ENCODE measurements at regions not wholly inside any gene's neighbourhood (a gene's known extent, or its start where the extent isn't known, plus 50 kb on each side); places are given as distances from the start of the nearest gene placed in this dataset.

- no peak for TF ChIP-seq EZH2 (IDR thresholded peaks at IDR 0.05; ENCODE audit: borderline replicate concordance, low read depth, low read length, severe bottlenecking)
- TF ChIP-seq, protein P1, sequence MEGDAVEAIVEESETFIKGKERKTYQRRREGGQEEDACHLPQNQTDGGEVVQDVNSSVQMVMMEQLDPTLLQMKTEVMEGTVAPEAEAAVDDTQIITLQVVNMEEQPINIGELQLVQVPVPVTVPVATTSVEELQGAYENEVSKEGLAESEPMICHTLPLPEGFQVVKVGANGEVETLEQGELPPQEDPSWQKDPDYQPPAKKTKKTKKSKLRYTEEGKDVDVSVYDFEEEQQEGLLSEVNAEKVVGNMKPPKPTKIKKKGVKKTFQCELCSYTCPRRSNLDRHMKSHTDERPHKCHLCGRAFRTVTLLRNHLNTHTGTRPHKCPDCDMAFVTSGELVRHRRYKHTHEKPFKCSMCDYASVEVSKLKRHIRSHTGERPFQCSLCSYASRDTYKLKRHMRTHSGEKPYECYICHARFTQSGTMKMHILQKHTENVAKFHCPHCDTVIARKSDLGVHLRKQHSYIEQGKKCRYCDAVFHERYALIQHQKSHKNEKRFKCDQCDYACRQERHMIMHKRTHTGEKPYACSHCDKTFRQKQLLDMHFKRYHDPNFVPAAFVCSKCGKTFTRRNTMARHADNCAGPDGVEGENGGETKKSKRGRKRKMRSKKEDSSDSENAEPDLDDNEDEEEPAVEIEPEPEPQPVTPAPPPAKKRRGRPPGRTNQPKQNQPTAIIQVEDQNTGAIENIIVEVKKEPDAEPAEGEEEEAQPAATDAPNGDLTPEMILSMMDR (IDR thresholded peaks at IDR 0.05; ENCODE audit: borderline replicate concordance, extremely low read depth, low read length, poor library complexity, severe bottlenecking): no peak
- no peak for ATAC-seq (ENCODE audit: insufficient read depth, low read depth)
Observed at GRCh38 chrY:17235769-17236168, 644.3 kb downstream of the CDY2B start.

GRCh38 chrY:17233435-17234109 is 646.4 kb downstream of the CDY2B start:
- no peak overlapping the region for H3K9ac ChIP-seq (ENCODE audit: low read depth, low read length)
- no peak overlapping the region for H2AFZ ChIP-seq (ENCODE audit: low read depth, low read length)
- H4K20me1 ChIP-seq (ENCODE audit: insufficient read depth, low read length): no peaks in the 10 kb centered on the region
- H3K79me2 ChIP-seq (ENCODE audit: insufficient read depth, low read length): no peaks in the 10 kb centered on the region
- no peak overlapping the region for H3K27ac ChIP-seq (ENCODE audit: low read length)
- no peaks in the 10 kb centered on the region for H3K27me3 ChIP-seq (ENCODE audit: insufficient read depth, low read length, poor library complexity)
- ATAC-seq (ENCODE audit: insufficient read depth, low read depth) (no peak), DNase-seq (no peak)
- H3K4me3 ChIP-seq (ENCODE audit: low read depth in 1 of 2, low read length in 2 of 2): no peak overlapping the region
- TF ChIP-seq EZH2 (IDR thresholded peaks at IDR 0.05; ENCODE audit: borderline replicate concordance, low read depth, low read length, severe bottlenecking): no peak
- TF ChIP-seq, protein P1 (IDR thresholded peaks at IDR 0.05; ENCODE audit: borderline replicate concordance, extremely low read depth, low read length, poor library complexity, severe bottlenecking): no peak
- H3K9me3 ChIP-seq (ENCODE audit: insufficient read depth, low read length, severe bottlenecking): no peaks in the 10 kb centered on the region
- no peaks in the 10 kb centered on the region for H3K4me1 ChIP-seq (ENCODE audit: insufficient read depth, low read length)
- no peak overlapping the region for H3K4me2 ChIP-seq (ENCODE audit: insufficient read depth, low read length)
- H3K36me3 ChIP-seq (ENCODE audit: insufficient read depth, low read length): no peaks in the 10 kb centered on the region

More at GRCh38 chrY:17235769-17236168, 644.3 kb downstream of the CDY2B start:
- Histone ChIP-seq H3K27ac (ENCODE audit: low read length) (no peak overlapping the region), H3K4me2 (ENCODE audit: insufficient read depth, low read length) (no peak overlapping the region), H3K36me3 (ENCODE audit: insufficient read depth, low read length) (no peaks in the 10 kb centered on the region), H3K9ac (ENCODE audit: low read depth, low read length) (no peak overlapping the region), H3K79me2 (ENCODE audit: insufficient read depth, low read length) (no peaks in the 10 kb centered on the region), H4K20me1 (ENCODE audit: insufficient read depth, low read length) (no peaks in the 10 kb centered on the region), H2AFZ (ENCODE audit: low read depth, low read length) (no peak overlapping the region), H3K4me1 (ENCODE audit: insufficient read depth, low read length) (no peaks in the 10 kb centered on the region), H3K9me3 (ENCODE audit: insufficient read depth, low read length, severe bottlenecking) (no peaks in the 10 kb centered on the region), H3K27me3 (ENCODE audit: insufficient read depth, low read length, poor library complexity) (no peaks in the 10 kb centered on the region), H3K4me3 (ENCODE audit: low read depth in 1 of 2, low read length in 2 of 2) (no peak overlapping the region)
- no peak for DNase-seq

GRCh38 chrY:17231994-17232393 is 648.0 kb downstream of the CDY2B start:
- no peaks in the 10 kb centered on the region for H3K36me3 ChIP-seq (ENCODE audit: insufficient read depth, low read length)
- no peak overlapping the region for H3K9ac ChIP-seq (ENCODE audit: low read depth, low read length)
- H3K79me2 ChIP-seq (ENCODE audit: insufficient read depth, low read length): no peaks in the 10 kb centered on the region
- no peaks in the 10 kb centered on the region for H3K4me1 ChIP-seq (ENCODE audit: insufficient read depth, low read length)
- no peak overlapping the region for H3K4me3 ChIP-seq (ENCODE audit: low read depth in 1 of 2, low read length in 2 of 2)
- no peak for ATAC-seq (ENCODE audit: insufficient read depth, low read depth)
- no peaks in the 10 kb centered on the region for H3K27me3 ChIP-seq (ENCODE audit: insufficient read depth, low read length, poor library complexity)
- no peaks in the 10 kb centered on the region for H3K9me3 ChIP-seq (ENCODE audit: insufficient read depth, low read length, severe bottlenecking)
- no peak overlapping the region for H3K27ac ChIP-seq (ENCODE audit: low read length)
- no peak for DNase-seq
- TF ChIP-seq EZH2 (IDR thresholded peaks at IDR 0.05; ENCODE audit: borderline replicate concordance, low read depth, low read length, severe bottlenecking): no peak
- TF ChIP-seq, protein P1 (IDR thresholded peaks at IDR 0.05; ENCODE audit: borderline replicate concordance, extremely low read depth, low read length, poor library complexity, severe bottlenecking): no peak
- no peak overlapping the region for H2AFZ ChIP-seq (ENCODE audit: low read depth, low read length)
- no peaks in the 10 kb centered on the region for H4K20me1 ChIP-seq (ENCODE audit: insufficient read depth, low read length)
- H3K4me2 ChIP-seq (ENCODE audit: insufficient read depth, low read length): no peak overlapping the region

Measured in DND-41 (cell line).